A673 (cell line): ENCODE measurements at regions not wholly inside any gene's neighbourhood (a gene's known extent, or its start where the extent isn't known, plus 50 kb on each side); places are given as distances from the start of the nearest gene placed in this dataset.

Experiments used
- EZH2 ChIP-seq: fragments of 200-600 bp; sonication (generic); IDR thresholded peaks from 2 replicates; pipeline ENCODE4 v1.6.1; 2017; ENCODE audit warnings: borderline replicate concordance, low read depth, mild to moderate bottlenecking, mixed read lengths, antibody characterized with exemption, low read length; ENCODE audit not compliant: poor library complexity, severe bottlenecking
- TF ChIP-seq, protein P1 (sequence below): fragments of 300-800, 200-600 bp; sonication (generic); conservative IDR thresholded peaks from 2 replicates; pipeline ENCODE4 v1.5.1; 2017; ENCODE audit warnings: low read depth, mild to moderate bottlenecking, antibody characterized with exemption, low read length, moderate library complexity, mixed read lengths

DNA sequence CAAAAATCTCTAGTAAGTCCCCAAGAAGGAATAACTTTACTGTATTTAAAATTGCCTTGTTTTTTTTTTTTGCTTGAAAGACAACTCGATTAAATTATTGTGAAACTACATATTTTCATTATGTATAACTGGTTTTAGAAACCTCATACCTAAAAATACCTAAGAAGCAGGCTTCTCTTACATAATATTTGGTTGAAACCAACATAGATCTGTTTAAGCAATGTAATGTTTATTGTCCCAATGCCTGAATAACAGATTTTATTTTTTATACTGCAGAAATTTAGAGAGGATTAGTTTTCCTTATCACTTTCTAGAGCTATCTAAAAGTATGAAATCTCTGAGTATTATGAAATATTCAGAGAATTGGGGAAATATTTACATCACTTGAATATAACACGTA lies 78.5 kb upstream of the CHRM3 start:
- TF ChIP-seq, protein P1, sequence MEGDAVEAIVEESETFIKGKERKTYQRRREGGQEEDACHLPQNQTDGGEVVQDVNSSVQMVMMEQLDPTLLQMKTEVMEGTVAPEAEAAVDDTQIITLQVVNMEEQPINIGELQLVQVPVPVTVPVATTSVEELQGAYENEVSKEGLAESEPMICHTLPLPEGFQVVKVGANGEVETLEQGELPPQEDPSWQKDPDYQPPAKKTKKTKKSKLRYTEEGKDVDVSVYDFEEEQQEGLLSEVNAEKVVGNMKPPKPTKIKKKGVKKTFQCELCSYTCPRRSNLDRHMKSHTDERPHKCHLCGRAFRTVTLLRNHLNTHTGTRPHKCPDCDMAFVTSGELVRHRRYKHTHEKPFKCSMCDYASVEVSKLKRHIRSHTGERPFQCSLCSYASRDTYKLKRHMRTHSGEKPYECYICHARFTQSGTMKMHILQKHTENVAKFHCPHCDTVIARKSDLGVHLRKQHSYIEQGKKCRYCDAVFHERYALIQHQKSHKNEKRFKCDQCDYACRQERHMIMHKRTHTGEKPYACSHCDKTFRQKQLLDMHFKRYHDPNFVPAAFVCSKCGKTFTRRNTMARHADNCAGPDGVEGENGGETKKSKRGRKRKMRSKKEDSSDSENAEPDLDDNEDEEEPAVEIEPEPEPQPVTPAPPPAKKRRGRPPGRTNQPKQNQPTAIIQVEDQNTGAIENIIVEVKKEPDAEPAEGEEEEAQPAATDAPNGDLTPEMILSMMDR: no peak
- TF ChIP-seq EZH2: no peak
